ENCODE measurements at regions not wholly inside any gene's neighbourhood (a gene's known extent, or its start where the extent isn't known, plus 50 kb on each side); places are given as distances from the start of the nearest gene placed in this dataset.

DNA sequence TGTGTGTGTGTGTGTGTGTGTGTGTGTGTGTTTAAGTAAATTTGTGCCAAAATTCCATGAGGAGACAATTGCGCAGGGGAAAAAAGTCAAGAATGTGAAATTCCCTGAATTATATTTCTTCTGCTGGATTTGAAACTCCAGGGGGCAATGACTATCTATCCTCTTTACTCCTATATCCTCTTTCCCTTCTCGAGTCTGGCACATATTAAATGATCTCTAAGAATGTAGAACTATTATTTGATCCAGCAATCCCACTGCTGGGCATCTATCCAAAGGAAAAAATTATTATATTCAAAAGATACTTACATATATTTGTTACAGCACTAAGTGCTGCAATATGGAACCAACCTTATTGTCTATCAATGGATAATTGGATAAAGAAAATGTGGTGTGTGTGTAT is 350.1 kb upstream of the ADAMTS9 start:
- CTCF ChIA-PET, result no interaction called here
- H3K9ac ChIP-seq (ENCODE audit: low read length), result no peak overlapping the region
- H3K79me2 ChIP-seq (ENCODE audit: insufficient read depth, low read length), result no peaks in the 10 kb centered on the region
- peaks cover 0 to 8% of the 10 kb centered on the region in 2 experiments; a peak in 1 of 4 replicates for H3K4me1 ChIP-seq (ENCODE audit: control insufficient read depth in 1 of 2, insufficient read depth in 2 of 2, low read length in 2 of 2)
- H3K9me3 ChIP-seq (ENCODE audit: control insufficient read depth in 1 of 2, insufficient read depth in 1 of 2, low read depth in 1 of 2, low read length in 2 of 2), result no peaks in the 10 kb centered on the region
- no peak overlapping the region for H3K4me2 ChIP-seq (ENCODE audit: low read length)
- ATAC-seq (no peak), DNase-seq (ENCODE audit: low read depth, low spot score) (no peak)
- H3K27me3 ChIP-seq (ENCODE audit: insufficient read depth, low read length), result 0 out of 2 replicates have a peak, but pooled peaks cover 5% of the 10 kb centered on the region
- intact Hi-C loops (cut with micrococcal nuclease), result no loop called here
- H3K4me3 ChIP-seq (replicated peaks in 1 of 2; ENCODE audit: low read depth in 1 of 2, low read length in 2 of 2), result no peak overlapping the region
- no peak overlapping the region for H2AFZ ChIP-seq (ENCODE audit: low read depth, low read length, poor library complexity, severe bottlenecking)
- POLR2A ChIA-PET, result no interaction called here
- H4K20me1 ChIP-seq (ENCODE audit: insufficient read depth), result no peaks in the 10 kb centered on the region
- H3K36me3 ChIP-seq (ENCODE audit: control insufficient read depth in 1 of 2, insufficient read depth in 2 of 2, low read length in 2 of 2), result no peaks in the 10 kb centered on the region
- H3K27ac ChIP-seq (ENCODE audit: low read depth, low read length), result no peak overlapping the region
- RAD21 ChIA-PET (ENCODE audit: low non-redundant PET in 1 of 2, low total read pairs in 2 of 2, uncharacterized antibody in 2 of 2, unreplicated experiment in 2 of 2), result no interaction called here
- no peak for TF ChIP-seq SP1 (IDR thresholded peaks at IDR 0.05; ENCODE audit: low read depth)
- TF ChIP-seq, protein P1, sequence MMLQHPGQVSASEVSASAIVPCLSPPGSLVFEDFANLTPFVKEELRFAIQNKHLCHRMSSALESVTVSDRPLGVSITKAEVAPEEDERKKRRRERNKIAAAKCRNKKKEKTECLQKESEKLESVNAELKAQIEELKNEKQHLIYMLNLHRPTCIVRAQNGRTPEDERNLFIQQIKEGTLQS (IDR thresholded peaks at IDR 0.05), result no peak
- TF ChIP-seq EGR1 (IDR thresholded peaks at IDR 0.05; ENCODE audit: low read depth), result no peak
- no peak for TF ChIP-seq SIN3A (IDR thresholded peaks at IDR 0.05; ENCODE audit: low read depth)
- TF ChIP-seq ZFX (IDR thresholded peaks at IDR 0.05), result no peak
- TF ChIP-seq, protein P2, sequence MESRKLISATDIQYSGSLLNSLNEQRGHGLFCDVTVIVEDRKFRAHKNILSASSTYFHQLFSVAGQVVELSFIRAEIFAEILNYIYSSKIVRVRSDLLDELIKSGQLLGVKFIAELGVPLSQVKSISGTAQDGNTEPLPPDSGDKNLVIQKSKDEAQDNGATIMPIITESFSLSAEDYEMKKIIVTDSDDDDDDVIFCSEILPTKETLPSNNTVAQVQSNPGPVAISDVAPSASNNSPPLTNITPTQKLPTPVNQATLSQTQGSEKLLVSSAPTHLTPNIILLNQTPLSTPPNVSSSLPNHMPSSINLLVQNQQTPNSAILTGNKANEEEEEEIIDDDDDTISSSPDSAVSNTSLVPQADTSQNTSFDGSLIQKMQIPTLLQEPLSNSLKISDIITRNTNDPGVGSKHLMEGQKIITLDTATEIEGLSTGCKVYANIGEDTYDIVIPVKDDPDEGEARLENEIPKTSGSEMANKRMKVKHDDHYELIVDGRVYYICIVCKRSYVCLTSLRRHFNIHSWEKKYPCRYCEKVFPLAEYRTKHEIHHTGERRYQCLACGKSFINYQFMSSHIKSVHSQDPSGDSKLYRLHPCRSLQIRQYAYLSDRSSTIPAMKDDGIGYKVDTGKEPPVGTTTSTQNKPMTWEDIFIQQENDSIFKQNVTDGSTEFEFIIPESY (IDR thresholded peaks at IDR 0.05; ENCODE audit: extremely low read depth, insufficient replicate concordance, low read length), result no peak
- no peak for TF ChIP-seq EZH2 (IDR thresholded peaks at IDR 0.05)
- TF ChIP-seq, protein P3, sequence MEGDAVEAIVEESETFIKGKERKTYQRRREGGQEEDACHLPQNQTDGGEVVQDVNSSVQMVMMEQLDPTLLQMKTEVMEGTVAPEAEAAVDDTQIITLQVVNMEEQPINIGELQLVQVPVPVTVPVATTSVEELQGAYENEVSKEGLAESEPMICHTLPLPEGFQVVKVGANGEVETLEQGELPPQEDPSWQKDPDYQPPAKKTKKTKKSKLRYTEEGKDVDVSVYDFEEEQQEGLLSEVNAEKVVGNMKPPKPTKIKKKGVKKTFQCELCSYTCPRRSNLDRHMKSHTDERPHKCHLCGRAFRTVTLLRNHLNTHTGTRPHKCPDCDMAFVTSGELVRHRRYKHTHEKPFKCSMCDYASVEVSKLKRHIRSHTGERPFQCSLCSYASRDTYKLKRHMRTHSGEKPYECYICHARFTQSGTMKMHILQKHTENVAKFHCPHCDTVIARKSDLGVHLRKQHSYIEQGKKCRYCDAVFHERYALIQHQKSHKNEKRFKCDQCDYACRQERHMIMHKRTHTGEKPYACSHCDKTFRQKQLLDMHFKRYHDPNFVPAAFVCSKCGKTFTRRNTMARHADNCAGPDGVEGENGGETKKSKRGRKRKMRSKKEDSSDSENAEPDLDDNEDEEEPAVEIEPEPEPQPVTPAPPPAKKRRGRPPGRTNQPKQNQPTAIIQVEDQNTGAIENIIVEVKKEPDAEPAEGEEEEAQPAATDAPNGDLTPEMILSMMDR (IDR thresholded peaks at IDR 0.05 in 2 of 3, conservative IDR thresholded peaks at IDR 0.05 in 1 of 3; ENCODE audit: borderline replicate concordance in 1 of 3, insufficient read depth in 1 of 3, low read depth in 2 of 3, low read length in 2 of 3), result no peak
- TF ChIP-seq ELF1 (IDR thresholded peaks at IDR 0.05; ENCODE audit: borderline replicate concordance, low read depth), result no peak
- TF ChIP-seq RAD21 (IDR thresholded peaks at IDR 0.05; ENCODE audit: low read depth), result no peak
- TF ChIP-seq YY1 (IDR thresholded peaks at IDR 0.05; ENCODE audit: extremely low read depth, insufficient replicate concordance, low read depth, low read length), result no peak
- no peak for TF ChIP-seq CEBPB (IDR thresholded peaks at IDR 0.05; ENCODE audit: low read depth)
- no peak for TF ChIP-seq CBX3 (IDR thresholded peaks at IDR 0.05; ENCODE audit: low read depth)
- no peak for TF ChIP-seq POLR2AphosphoS5 (IDR thresholded peaks at IDR 0.05; ENCODE audit: low read depth, low read length)
- TF ChIP-seq ZNF274 (IDR thresholded peaks at IDR 0.05; ENCODE audit: low read depth, low read length), result no peak
- no peak for TF ChIP-seq POLR2A (IDR thresholded peaks at IDR 0.05; ENCODE audit: borderline replicate concordance, extremely low read depth, insufficient read depth, insufficient read length)
- TF ChIP-seq, protein P4, sequence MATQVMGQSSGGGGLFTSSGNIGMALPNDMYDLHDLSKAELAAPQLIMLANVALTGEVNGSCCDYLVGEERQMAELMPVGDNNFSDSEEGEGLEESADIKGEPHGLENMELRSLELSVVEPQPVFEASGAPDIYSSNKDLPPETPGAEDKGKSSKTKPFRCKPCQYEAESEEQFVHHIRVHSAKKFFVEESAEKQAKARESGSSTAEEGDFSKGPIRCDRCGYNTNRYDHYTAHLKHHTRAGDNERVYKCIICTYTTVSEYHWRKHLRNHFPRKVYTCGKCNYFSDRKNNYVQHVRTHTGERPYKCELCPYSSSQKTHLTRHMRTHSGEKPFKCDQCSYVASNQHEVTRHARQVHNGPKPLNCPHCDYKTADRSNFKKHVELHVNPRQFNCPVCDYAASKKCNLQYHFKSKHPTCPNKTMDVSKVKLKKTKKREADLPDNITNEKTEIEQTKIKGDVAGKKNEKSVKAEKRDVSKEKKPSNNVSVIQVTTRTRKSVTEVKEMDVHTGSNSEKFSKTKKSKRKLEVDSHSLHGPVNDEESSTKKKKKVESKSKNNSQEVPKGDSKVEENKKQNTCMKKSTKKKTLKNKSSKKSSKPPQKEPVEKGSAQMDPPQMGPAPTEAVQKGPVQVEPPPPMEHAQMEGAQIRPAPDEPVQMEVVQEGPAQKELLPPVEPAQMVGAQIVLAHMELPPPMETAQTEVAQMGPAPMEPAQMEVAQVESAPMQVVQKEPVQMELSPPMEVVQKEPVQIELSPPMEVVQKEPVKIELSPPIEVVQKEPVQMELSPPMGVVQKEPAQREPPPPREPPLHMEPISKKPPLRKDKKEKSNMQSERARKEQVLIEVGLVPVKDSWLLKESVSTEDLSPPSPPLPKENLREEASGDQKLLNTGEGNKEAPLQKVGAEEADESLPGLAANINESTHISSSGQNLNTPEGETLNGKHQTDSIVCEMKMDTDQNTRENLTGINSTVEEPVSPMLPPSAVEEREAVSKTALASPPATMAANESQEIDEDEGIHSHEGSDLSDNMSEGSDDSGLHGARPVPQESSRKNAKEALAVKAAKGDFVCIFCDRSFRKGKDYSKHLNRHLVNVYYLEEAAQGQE (IDR thresholded peaks at IDR 0.05; ENCODE audit: low read depth), result no peak
- no TSS peak for BruUV-seq (replicated peaks)
- H3K9me2 ChIP-seq (ENCODE audit: insufficient read depth), result no peaks in the 10 kb centered on the region
